ENCODE measurements at regions not wholly inside any gene's neighbourhood (a gene's known extent, or its start where the extent isn't known, plus 50 kb on each side); places are given as distances from the start of the nearest gene placed in this dataset.

DNA sequence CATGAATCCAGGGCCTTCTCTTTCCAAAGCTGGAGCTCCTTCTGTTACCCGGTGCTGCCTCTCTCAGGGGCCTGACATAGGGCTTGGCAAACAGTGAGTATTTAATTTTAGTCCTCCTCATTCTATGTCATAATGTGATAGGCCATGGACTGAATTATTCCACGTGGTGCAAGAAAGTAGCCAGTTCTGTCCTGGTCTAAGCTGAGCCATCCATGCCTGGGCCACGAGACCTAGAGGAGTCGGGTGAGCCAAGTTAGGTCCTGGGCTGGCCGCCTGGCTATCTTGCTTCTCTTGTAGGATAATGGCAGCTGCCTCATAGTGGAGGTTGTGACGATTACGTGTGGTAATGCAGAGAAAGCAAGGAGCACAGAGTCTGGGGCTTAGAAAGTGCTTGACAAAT lies 170.6 kb downstream of the FAM43A start (continued):
- no peak for TF ChIP-seq YY1 (IDR thresholded peaks at IDR 0.05; ENCODE audit: low read depth)
- TF ChIP-seq, protein P1, sequence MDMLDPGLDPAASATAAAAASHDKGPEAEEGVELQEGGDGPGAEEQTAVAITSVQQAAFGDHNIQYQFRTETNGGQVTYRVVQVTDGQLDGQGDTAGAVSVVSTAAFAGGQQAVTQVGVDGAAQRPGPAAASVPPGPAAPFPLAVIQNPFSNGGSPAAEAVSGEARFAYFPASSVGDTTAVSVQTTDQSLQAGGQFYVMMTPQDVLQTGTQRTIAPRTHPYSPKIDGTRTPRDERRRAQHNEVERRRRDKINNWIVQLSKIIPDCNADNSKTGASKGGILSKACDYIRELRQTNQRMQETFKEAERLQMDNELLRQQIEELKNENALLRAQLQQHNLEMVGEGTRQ (IDR thresholded peaks at IDR 0.05; ENCODE audit: borderline replicate concordance, low read depth, low read length), result no peak

- 76% methylated on average over 9 of the region's 9 CpGs for WGBS (ENCODE audit: low lambda C conversion rate)
- DNase-seq, result no peak
- H3K9me3 ChIP-seq, result no peaks in the 10 kb centered on the region
- no peak overlapping the region for H3K9ac ChIP-seq
- no peak overlapping the region for H3K27ac ChIP-seq (ENCODE audit: low read depth in 2 of 2, low read length in 1 of 2)
- no peaks in the 10 kb centered on the region for H3K79me2 ChIP-seq (ENCODE audit: insufficient read depth)
- peaks cover 0 to 17% of the 10 kb centered on the region in 2 experiments; a peak in 1 of 4 replicates for H3K4me1 ChIP-seq (ENCODE audit: control insufficient read depth in 1 of 2, insufficient read depth in 2 of 2, low read depth in 1 of 2, low read length in 1 of 2)
- H3K4me3 ChIP-seq (ENCODE audit: low read depth in 2 of 2, low read length in 1 of 2), result no peak overlapping the region
- H3K9me2 ChIP-seq, result no peaks in the 10 kb centered on the region
- H2AFZ ChIP-seq (ENCODE audit: low read depth), result no peak overlapping the region
- H3K36me3 ChIP-seq (replicated peaks in 1 of 2; ENCODE audit: control insufficient read depth in 1 of 2, insufficient read depth in 2 of 2, low read length in 1 of 2), result no peaks in the 10 kb centered on the region
- no peak overlapping the region for H3K4me2 ChIP-seq
- ChIA-PET CTCF (interaction anchor here (0.6 kb wide), 1 partner anchor 192 kb away, joined by 3 read pairs; no protein-coding TSS in a partner anchor), POLR2A (no interaction called here)
- no peaks in the 10 kb centered on the region for H3K27me3 ChIP-seq (ENCODE audit: insufficient read depth)
- no peaks in the 10 kb centered on the region for H4K20me1 ChIP-seq (ENCODE audit: insufficient read depth)
- TF ChIP-seq MXI1 (IDR thresholded peaks at IDR 0.05; ENCODE audit: low read depth, low read length), result no peak
- TF ChIP-seq FOXJ3 (CRISPR knock-in tag; IDR thresholded peaks at IDR 0.05), result no peak
- no peak for TF ChIP-seq RCOR1 (IDR thresholded peaks at IDR 0.05; ENCODE audit: low read length)
- TF ChIP-seq GABPA (IDR thresholded peaks at IDR 0.05; ENCODE audit: low read depth), result no peak
- TF ChIP-seq EP300 (IDR thresholded peaks at IDR 0.05; ENCODE audit: borderline replicate concordance in 1 of 2, low read depth in 1 of 2, low read length in 1 of 2), result no peak
- TF ChIP-seq JUND (IDR thresholded peaks at IDR 0.05), result no peak
- TF ChIP-seq, protein P2, sequence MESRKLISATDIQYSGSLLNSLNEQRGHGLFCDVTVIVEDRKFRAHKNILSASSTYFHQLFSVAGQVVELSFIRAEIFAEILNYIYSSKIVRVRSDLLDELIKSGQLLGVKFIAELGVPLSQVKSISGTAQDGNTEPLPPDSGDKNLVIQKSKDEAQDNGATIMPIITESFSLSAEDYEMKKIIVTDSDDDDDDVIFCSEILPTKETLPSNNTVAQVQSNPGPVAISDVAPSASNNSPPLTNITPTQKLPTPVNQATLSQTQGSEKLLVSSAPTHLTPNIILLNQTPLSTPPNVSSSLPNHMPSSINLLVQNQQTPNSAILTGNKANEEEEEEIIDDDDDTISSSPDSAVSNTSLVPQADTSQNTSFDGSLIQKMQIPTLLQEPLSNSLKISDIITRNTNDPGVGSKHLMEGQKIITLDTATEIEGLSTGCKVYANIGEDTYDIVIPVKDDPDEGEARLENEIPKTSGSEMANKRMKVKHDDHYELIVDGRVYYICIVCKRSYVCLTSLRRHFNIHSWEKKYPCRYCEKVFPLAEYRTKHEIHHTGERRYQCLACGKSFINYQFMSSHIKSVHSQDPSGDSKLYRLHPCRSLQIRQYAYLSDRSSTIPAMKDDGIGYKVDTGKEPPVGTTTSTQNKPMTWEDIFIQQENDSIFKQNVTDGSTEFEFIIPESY (IDR thresholded peaks at IDR 0.05; ENCODE audit: borderline replicate concordance, low read depth), result no peak
- TF ChIP-seq RFX5 (IDR thresholded peaks at IDR 0.05; ENCODE audit: low read length), result no peak
- TF ChIP-seq, protein P3, sequence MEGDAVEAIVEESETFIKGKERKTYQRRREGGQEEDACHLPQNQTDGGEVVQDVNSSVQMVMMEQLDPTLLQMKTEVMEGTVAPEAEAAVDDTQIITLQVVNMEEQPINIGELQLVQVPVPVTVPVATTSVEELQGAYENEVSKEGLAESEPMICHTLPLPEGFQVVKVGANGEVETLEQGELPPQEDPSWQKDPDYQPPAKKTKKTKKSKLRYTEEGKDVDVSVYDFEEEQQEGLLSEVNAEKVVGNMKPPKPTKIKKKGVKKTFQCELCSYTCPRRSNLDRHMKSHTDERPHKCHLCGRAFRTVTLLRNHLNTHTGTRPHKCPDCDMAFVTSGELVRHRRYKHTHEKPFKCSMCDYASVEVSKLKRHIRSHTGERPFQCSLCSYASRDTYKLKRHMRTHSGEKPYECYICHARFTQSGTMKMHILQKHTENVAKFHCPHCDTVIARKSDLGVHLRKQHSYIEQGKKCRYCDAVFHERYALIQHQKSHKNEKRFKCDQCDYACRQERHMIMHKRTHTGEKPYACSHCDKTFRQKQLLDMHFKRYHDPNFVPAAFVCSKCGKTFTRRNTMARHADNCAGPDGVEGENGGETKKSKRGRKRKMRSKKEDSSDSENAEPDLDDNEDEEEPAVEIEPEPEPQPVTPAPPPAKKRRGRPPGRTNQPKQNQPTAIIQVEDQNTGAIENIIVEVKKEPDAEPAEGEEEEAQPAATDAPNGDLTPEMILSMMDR (IDR thresholded peaks at IDR 0.05), result no peak
- no peak for TF ChIP-seq FOSL2 (IDR thresholded peaks at IDR 0.05; ENCODE audit: borderline replicate concordance, low read depth)
- no peak for TF ChIP-seq NFIC (IDR thresholded peaks at IDR 0.05; ENCODE audit: borderline replicate concordance)
- no peak for TF ChIP-seq TCF12 (IDR thresholded peaks at IDR 0.05)
- no peak for TF ChIP-seq GATA2 (CRISPR knock-in tag; IDR thresholded peaks at IDR 0.05)
- no peak for TF ChIP-seq NRF1 (IDR thresholded peaks at IDR 0.05; ENCODE audit: low read depth, low read length)
- TF ChIP-seq RAD21 (IDR thresholded peaks at IDR 0.05; ENCODE audit: low read length), result no peak
- TF ChIP-seq, protein P4, sequence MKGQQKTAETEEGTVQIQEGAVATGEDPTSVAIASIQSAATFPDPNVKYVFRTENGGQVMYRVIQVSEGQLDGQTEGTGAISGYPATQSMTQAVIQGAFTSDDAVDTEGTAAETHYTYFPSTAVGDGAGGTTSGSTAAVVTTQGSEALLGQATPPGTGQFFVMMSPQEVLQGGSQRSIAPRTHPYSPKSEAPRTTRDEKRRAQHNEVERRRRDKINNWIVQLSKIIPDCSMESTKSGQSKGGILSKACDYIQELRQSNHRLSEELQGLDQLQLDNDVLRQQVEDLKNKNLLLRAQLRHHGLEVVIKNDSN (IDR thresholded peaks at IDR 0.05; ENCODE audit: borderline replicate concordance, low read depth), result no peak
- TF ChIP-seq IRF3 (IDR thresholded peaks at IDR 0.05; ENCODE audit: low read depth, low read length), result no peak
- no peaks in the 10 kb centered on the region for H3F3A ChIP-seq (replicated peaks; ENCODE audit: insufficient read depth)
These were observed 171.9 kb downstream of the FAM43A start for GRCh38 chr3:194857469-194858113.
